Neural progenitor cell (in vitro differentiated cells): ENCODE measurements at regions not wholly inside any gene's neighbourhood (a gene's known extent, or its start where the extent isn't known, plus 50 kb on each side); places are given as distances from the start of the nearest gene placed in this dataset.

ENCODE experiments used
- DNase-seq: peaks from one replicate; pipeline ENCODE4 v3.0.0-alpha.2; 2016; ENCODE audit warnings: low spot score
- H2AFZ ChIP-seq: fragments of 200-600 bp; sonication (generic); replicated peaks from 2 replicates; pipeline ENCODE4 v1.6.1; 2016; ENCODE audit warnings: antibody characterized with exemption
- H3F3A ChIP-seq: fragments of 200-600 bp; sonication (generic); 2 replicates; pipeline ENCODE4 v1.6.1; 2016; ENCODE audit warnings: antibody characterized with exemption, low read depth
- H3K27ac ChIP-seq: fragments of 200-600 bp; sonication (generic); 2 replicates; pipeline ENCODE4 v1.5.1; 2016; ENCODE audit warnings: mild to moderate bottlenecking
- H3K27me3 ChIP-seq: fragments of 200-600 bp; sonication (generic); 2 replicates; pipeline ENCODE4 v1.6.1; 2016; ENCODE audit warnings: mild to moderate bottlenecking, moderate library complexity
- H3K36me3 ChIP-seq: fragments of 200-600 bp; sonication (generic); 2 replicates; pipeline ENCODE4 v1.5.1; 2016
- H3K4me1 ChIP-seq: fragments of 200-600 bp; sonication (generic); 2 replicates; pipeline ENCODE4 v1.6.1; 2016; ENCODE audit warnings: mixed run types
- H3K4me2 ChIP-seq: fragments of 200-600 bp; sonication (generic); 2 replicates; pipeline ENCODE4 v1.6.1; 2016
- H3K4me3 ChIP-seq: fragments of 200-600 bp; sonication (generic); 2 replicates; pipeline ENCODE4 v1.5.1; 2016
- H3K79me2 ChIP-seq: fragments of 200-600 bp; sonication (generic); 2 replicates; pipeline ENCODE4 v1.6.1; 2016; ENCODE audit warnings: low read depth
- H3K9ac ChIP-seq: fragments of 200-600 bp; sonication (generic); 2 replicates; pipeline ENCODE4 v1.6.1; 2016
- H3K9me3 ChIP-seq: fragments of 200-600 bp; sonication (generic); 2 replicates; pipeline ENCODE4 v1.5.1; 2016; ENCODE audit warnings: low read depth
- H4K20me1 ChIP-seq: fragments of 200-600 bp; sonication (generic); 2 replicates; pipeline ENCODE4 v1.6.1; 2016; ENCODE audit warnings: low read depth
- H3K27ac Mint-ChIP-seq: 3 replicates; pipeline ENCODE4 v1.8.0; 2021; ENCODE audit warnings: mixed read lengths
- H3K27me3 Mint-ChIP-seq: 2 replicates; pipeline ENCODE4 v1.8.0; 2022; ENCODE audit warnings: low read depth, mild to moderate bottlenecking, inconsistent platforms, moderate library complexity, mixed read lengths; ENCODE audit not compliant: insufficient read depth
- H3K36me3 Mint-ChIP-seq: 3 replicates; pipeline ENCODE4 v1.8.0; 2021; ENCODE audit warnings: mixed read lengths
- H3K4me1 Mint-ChIP-seq: 3 replicates; pipeline ENCODE4 v1.8.0; 2021; ENCODE audit warnings: mixed read lengths
- H3K4me3 Mint-ChIP-seq: 3 replicates; pipeline ENCODE4 v1.8.0; 2021; ENCODE audit warnings: mild to moderate bottlenecking, moderate library complexity, mixed read lengths
- H3K9me3 Mint-ChIP-seq: 3 replicates; pipeline ENCODE4 v1.8.0; 2020; ENCODE audit warnings: mixed read lengths
- CTCF ChIP-seq: fragments of 200-600 bp; sonication (generic); IDR thresholded peaks from 2 replicates; pipeline ENCODE4 v1.5.1; 2017; ENCODE audit warnings: antibody characterized with exemption, mild to moderate bottlenecking
- EZH2 ChIP-seq: fragments of 200-600 bp; sonication (generic); IDR thresholded peaks from 2 replicates; pipeline ENCODE4 v1.6.1; 2017; ENCODE audit warnings: antibody characterized with exemption, mild to moderate bottlenecking, moderate library complexity
- EZH2phosphoT487 ChIP-seq: fragments of 200-600 bp; sonication (generic); IDR thresholded peaks from 2 replicates; pipeline ENCODE4 v1.6.1; 2017; ENCODE audit warnings: antibody characterized with exemption

- no peak for DNase-seq
Measured at GRCh38 chr6:103721923-103722322, 1137.8 kb downstream of the HACE1 start.

GRCh38 chr6:103720393-103720792, 1139.3 kb downstream of the HACE1 start:
- Histone ChIP-seq H3K4me3 (no peak overlapping the region), H4K20me1 (no peaks in the 10 kb centered on the region), H3K4me1 (peaks cover 5% of the 10 kb centered on the region), H3K9ac (no peak overlapping the region), H3F3A (no peaks in the 10 kb centered on the region), H3K27me3 (no peaks in the 10 kb centered on the region), H2AFZ (no peak overlapping the region), H3K27ac (no peak overlapping the region), H3K79me2 (no peaks in the 10 kb centered on the region), H3K9me3 (no peaks in the 10 kb centered on the region), H3K4me2 (no peak overlapping the region), H3K36me3 (no peaks in the 10 kb centered on the region)
- Mint-ChIP-seq H3K9me3 (no peaks in the 10 kb centered on the region), H3K4me1 (peaks cover 19% of the 10 kb centered on the region), H3K36me3 (no peaks in the 10 kb centered on the region), H3K27ac (no peak overlapping the region), H3K27me3 (peaks cover 2% of the 10 kb centered on the region), H3K4me3 (no peak overlapping the region)
- DNase-seq: no peak
- TF ChIP-seq EZH2phosphoT487 (no peak), EZH2 (no peak), CTCF (no peak)

More at GRCh38 chr6:103721923-103722322, 1137.8 kb downstream of the HACE1 start:
- Histone ChIP-seq H4K20me1 (no peaks in the 10 kb centered on the region), H3K79me2 (no peaks in the 10 kb centered on the region), H3K4me2 (no peak overlapping the region), H2AFZ (no peak overlapping the region), H3K27ac (no peak overlapping the region), H3K4me3 (no peak overlapping the region), H3K27me3 (no peaks in the 10 kb centered on the region), H3K4me1 (peaks cover 5% of the 10 kb centered on the region), H3K36me3 (no peaks in the 10 kb centered on the region), H3K9ac (no peak overlapping the region), H3F3A (no peaks in the 10 kb centered on the region), H3K9me3 (no peaks in the 10 kb centered on the region)
- Mint-ChIP-seq H3K9me3 (no peaks in the 10 kb centered on the region), H3K36me3 (no peaks in the 10 kb centered on the region), H3K4me1 (peaks cover 19% of the 10 kb centered on the region), H3K4me3 (no peak overlapping the region), H3K27me3 (peaks cover 4% of the 10 kb centered on the region), H3K27ac (no peak overlapping the region)
- TF ChIP-seq CTCF (no peak), EZH2phosphoT487 (no peak), EZH2 (no peak)

- H3K9ac ChIP-seq: no peak overlapping the region
- H3K4me2 ChIP-seq: no peak overlapping the region
- H3K36me3 ChIP-seq: no peaks in the 10 kb centered on the region
- Mint-ChIP-seq H3K27me3 (peaks cover 2% of the 10 kb centered on the region), H3K9me3 (no peaks in the 10 kb centered on the region), H3K27ac (no peak overlapping the region), H3K4me1 (peaks cover 19% of the 10 kb centered on the region), H3K36me3 (no peaks in the 10 kb centered on the region), H3K4me3 (no peak overlapping the region)
- no peak for DNase-seq
- no peak overlapping the region for H3K4me3 ChIP-seq
- H4K20me1 ChIP-seq: no peaks in the 10 kb centered on the region
- no peaks in the 10 kb centered on the region for H3K79me2 ChIP-seq
- H3K27ac ChIP-seq: no peak overlapping the region
- H3F3A ChIP-seq: no peaks in the 10 kb centered on the region
- H3K27me3 ChIP-seq: no peaks in the 10 kb centered on the region
- no peak for TF ChIP-seq EZH2phosphoT487
- no peak for TF ChIP-seq CTCF
- TF ChIP-seq EZH2: no peak
- no peaks in the 10 kb centered on the region for H3K9me3 ChIP-seq
- H2AFZ ChIP-seq: no peak overlapping the region
- H3K4me1 ChIP-seq: peaks cover 5% of the 10 kb centered on the region
Measured at GRCh38 chr6:103719545-103719944, 1140.2 kb downstream of the HACE1 start.
